ENCODE measurements at regions not wholly inside any gene's neighbourhood (a gene's known extent, or its start where the extent isn't known, plus 50 kb on each side); places are given as distances from the start of the nearest gene placed in this dataset.

DNA sequence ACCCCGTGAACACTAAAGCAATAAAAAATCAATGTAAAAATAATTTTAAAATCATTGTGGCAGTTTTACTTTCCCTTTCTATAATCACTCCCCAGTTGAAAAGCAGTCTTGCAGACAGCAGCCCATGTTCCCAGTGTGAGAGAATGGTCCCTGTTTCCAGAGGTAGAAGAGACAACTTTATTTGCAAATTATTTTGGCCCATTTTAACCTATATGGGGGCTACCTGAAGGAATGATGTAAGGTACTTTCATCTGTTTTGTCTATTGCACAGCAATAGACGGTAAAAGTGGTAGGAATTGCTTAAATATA, 559.8 kb downstream of the ZWINT start:
- ATAC-seq: no peak
- TF ChIP-seq ZNF70 (CRISPR knock-in tag; IDR thresholded peaks at IDR 0.05) (no peak), ZFP30 (CRISPR knock-in tag; IDR thresholded peaks at IDR 0.05) (no peak), ZNF565 (CRISPR knock-in tag; conservative IDR thresholded peaks at IDR 0.05; ENCODE audit: low read depth) (no peak), TOX (CRISPR knock-in tag; IDR thresholded peaks at IDR 0.05; ENCODE audit: borderline replicate concordance) (no peak), ZC3H10 (CRISPR knock-in tag; IDR thresholded peaks at IDR 0.05) (no peak), TCF4 (CRISPR knock-in tag; IDR thresholded peaks at IDR 0.05; ENCODE audit: borderline replicate concordance) (no peak), GLIS3 (CRISPR knock-in tag; IDR thresholded peaks at IDR 0.05) (no peak), OSR1 (CRISPR knock-in tag; IDR thresholded peaks at IDR 0.05) (no peak), CSDC2 (CRISPR knock-in tag; IDR thresholded peaks at IDR 0.05) (no peak)
- TF ChIP-seq, protein P1, sequence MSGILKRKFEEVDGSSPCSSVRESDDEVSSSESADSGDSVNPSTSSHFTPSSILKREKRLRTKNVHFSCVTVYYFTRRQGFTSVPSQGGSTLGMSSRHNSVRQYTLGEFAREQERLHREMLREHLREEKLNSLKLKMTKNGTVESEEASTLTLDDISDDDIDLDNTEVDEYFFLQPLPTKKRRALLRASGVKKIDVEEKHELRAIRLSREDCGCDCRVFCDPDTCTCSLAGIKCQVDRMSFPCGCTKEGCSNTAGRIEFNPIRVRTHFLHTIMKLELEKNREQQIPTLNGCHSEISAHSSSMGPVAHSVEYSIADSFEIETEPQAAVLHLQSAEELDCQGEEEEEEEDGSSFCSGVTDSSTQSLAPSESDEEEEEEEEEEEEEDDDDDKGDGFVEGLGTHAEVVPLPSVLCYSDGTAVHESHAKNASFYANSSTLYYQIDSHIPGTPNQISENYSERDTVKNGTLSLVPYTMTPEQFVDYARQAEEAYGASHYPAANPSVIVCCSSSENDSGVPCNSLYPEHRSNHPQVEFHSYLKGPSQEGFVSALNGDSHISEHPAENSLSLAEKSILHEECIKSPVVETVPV (CRISPR knock-in tag; IDR thresholded peaks at IDR 0.05): no peak
- TF ChIP-seq, protein P2, sequence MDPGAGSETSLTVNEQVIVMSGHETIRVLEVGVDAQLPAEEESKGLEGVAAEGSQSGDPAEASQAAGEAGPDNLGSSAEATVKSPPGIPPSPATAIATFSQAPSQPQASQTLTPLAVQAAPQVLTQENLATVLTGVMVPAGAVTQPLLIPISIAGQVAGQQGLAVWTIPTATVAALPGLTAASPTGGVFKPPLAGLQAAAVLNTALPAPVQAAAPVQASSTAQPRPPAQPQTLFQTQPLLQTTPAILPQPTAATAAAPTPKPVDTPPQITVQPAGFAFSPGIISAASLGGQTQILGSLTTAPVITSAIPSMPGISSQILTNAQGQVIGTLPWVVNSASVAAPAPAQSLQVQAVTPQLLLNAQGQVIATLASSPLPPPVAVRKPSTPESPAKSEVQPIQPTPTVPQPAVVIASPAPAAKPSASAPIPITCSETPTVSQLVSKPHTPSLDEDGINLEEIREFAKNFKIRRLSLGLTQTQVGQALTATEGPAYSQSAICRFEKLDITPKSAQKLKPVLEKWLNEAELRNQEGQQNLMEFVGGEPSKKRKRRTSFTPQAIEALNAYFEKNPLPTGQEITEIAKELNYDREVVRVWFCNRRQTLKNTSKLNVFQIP (CRISPR knock-in tag; IDR thresholded peaks at IDR 0.05; ENCODE audit: borderline replicate concordance, low read depth): no peak
- TF ChIP-seq, protein P3, sequence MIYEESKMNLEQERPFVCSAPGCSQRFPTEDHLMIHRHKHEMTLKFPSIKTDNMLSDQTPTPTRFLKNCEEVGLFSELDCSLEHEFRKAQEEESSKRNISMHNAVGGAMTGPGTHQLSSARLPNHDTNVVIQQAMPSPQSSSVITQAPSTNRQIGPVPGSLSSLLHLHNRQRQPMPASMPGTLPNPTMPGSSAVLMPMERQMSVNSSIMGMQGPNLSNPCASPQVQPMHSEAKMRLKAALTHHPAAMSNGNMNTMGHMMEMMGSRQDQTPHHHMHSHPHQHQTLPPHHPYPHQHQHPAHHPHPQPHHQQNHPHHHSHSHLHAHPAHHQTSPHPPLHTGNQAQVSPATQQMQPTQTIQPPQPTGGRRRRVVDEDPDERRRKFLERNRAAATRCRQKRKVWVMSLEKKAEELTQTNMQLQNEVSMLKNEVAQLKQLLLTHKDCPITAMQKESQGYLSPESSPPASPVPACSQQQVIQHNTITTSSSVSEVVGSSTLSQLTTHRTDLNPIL (CRISPR knock-in tag; IDR thresholded peaks at IDR 0.05; ENCODE audit: low read depth): no peak
- TF ChIP-seq, protein P4, sequence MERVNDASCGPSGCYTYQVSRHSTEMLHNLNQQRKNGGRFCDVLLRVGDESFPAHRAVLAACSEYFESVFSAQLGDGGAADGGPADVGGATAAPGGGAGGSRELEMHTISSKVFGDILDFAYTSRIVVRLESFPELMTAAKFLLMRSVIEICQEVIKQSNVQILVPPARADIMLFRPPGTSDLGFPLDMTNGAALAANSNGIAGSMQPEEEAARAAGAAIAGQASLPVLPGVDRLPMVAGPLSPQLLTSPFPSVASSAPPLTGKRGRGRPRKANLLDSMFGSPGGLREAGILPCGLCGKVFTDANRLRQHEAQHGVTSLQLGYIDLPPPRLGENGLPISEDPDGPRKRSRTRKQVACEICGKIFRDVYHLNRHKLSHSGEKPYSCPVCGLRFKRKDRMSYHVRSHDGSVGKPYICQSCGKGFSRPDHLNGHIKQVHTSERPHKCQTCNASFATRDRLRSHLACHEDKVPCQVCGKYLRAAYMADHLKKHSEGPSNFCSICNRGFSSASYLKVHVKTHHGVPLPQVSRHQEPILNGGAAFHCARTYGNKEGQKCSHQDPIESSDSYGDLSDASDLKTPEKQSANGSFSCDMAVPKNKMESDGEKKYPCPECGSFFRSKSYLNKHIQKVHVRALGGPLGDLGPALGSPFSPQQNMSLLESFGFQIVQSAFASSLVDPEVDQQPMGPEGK (CRISPR knock-in tag; IDR thresholded peaks at IDR 0.05; ENCODE audit: borderline replicate concordance): no peak

DNA sequence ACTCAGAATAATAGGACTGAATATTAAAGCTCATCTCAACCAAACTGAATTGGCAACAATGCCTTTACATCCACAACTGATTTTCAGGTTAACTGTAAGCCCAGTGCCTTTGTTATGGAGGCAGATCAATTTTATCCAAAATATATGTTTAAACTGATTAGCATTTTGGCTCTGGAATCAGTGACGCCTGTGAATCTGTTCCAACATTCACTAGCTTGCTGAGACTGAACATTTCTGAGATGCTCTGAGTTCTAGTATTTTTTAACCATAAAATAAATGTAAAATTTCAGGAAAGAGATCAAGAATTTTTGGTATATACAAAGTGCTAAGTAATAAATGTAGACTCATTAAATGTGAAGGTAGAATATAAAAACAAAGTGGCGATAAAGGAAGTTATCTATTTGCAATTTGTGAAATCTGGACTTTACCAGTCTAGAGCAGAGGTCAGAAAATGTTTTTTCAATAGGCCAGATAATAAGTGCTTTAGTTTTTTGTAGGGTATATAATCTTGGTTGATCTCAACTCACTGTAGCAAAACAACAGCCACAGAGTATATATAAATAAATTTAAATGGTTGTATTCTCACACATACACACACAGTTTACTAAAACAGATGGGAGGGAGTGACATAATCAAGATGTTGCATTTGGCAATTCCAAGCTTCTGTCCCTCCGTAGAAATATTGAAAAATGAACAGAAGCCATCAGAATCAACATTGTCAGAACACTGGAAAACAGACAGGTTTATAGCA, 560.3 kb downstream of the ZWINT start:
- ATAC-seq: no peak

More for the DNA sequence above, 560.3 kb downstream of the ZWINT start:
- TF ChIP-seq CSDC2 (CRISPR knock-in tag; IDR thresholded peaks at IDR 0.05): no peak
- no peak for TF ChIP-seq ARNTL (CRISPR knock-in tag; IDR thresholded peaks at IDR 0.05; ENCODE audit: borderline replicate concordance, low read depth)
- no peak for TF ChIP-seq SNAI2 (CRISPR knock-in tag; IDR thresholded peaks at IDR 0.05)
- TF ChIP-seq, protein P2 (CRISPR knock-in tag; IDR thresholded peaks at IDR 0.05; ENCODE audit: borderline replicate concordance, low read depth): no peak
- TF ChIP-seq, protein P4 (CRISPR knock-in tag; IDR thresholded peaks at IDR 0.05; ENCODE audit: borderline replicate concordance): no peak
- no peak for TF ChIP-seq ZNF70 (CRISPR knock-in tag; IDR thresholded peaks at IDR 0.05)
- no peak for TF ChIP-seq ZNF565 (CRISPR knock-in tag; conservative IDR thresholded peaks at IDR 0.05; ENCODE audit: low read depth)
- TF ChIP-seq ZFP30 (CRISPR knock-in tag; IDR thresholded peaks at IDR 0.05): no peak
- TF ChIP-seq ZFP3 (CRISPR knock-in tag; IDR thresholded peaks at IDR 0.05): no peak
- TF ChIP-seq OSR1 (CRISPR knock-in tag; IDR thresholded peaks at IDR 0.05): no peak
- TF ChIP-seq ZNF8 (CRISPR knock-in tag; IDR thresholded peaks at IDR 0.05): no peak
- TF ChIP-seq GLIS3 (CRISPR knock-in tag; IDR thresholded peaks at IDR 0.05): no peak
- TF ChIP-seq, protein P1 (CRISPR knock-in tag; IDR thresholded peaks at IDR 0.05): no peak
- TF ChIP-seq TOX (CRISPR knock-in tag; IDR thresholded peaks at IDR 0.05; ENCODE audit: borderline replicate concordance): no peak
- TF ChIP-seq ZC3H10 (CRISPR knock-in tag; IDR thresholded peaks at IDR 0.05): no peak
- TF ChIP-seq TCF4 (CRISPR knock-in tag; IDR thresholded peaks at IDR 0.05; ENCODE audit: borderline replicate concordance): no peak
- TF ChIP-seq ESRRG (CRISPR knock-in tag; IDR thresholded peaks at IDR 0.05): no peak
- no peak for TF ChIP-seq BACH2 (CRISPR knock-in tag; IDR thresholded peaks at IDR 0.05; ENCODE audit: borderline replicate concordance)
- TF ChIP-seq, protein P5, sequence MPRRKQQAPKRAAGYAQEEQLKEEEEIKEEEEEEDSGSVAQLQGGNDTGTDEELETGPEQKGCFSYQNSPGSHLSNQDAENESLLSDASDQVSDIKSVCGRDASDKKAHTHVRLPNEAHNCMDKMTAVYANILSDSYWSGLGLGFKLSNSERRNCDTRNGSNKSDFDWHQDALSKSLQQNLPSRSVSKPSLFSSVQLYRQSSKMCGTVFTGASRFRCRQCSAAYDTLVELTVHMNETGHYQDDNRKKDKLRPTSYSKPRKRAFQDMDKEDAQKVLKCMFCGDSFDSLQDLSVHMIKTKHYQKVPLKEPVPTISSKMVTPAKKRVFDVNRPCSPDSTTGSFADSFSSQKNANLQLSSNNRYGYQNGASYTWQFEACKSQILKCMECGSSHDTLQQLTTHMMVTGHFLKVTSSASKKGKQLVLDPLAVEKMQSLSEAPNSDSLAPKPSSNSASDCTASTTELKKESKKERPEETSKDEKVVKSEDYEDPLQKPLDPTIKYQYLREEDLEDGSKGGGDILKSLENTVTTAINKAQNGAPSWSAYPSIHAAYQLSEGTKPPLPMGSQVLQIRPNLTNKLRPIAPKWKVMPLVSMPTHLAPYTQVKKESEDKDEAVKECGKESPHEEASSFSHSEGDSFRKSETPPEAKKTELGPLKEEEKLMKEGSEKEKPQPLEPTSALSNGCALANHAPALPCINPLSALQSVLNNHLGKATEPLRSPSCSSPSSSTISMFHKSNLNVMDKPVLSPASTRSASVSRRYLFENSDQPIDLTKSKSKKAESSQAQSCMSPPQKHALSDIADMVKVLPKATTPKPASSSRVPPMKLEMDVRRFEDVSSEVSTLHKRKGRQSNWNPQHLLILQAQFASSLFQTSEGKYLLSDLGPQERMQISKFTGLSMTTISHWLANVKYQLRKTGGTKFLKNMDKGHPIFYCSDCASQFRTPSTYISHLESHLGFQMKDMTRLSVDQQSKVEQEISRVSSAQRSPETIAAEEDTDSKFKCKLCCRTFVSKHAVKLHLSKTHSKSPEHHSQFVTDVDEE (CRISPR knock-in tag; IDR thresholded peaks at IDR 0.05): no peak
